Tibial artery (tissue), 4 donors: ENCODE measurements at regions not wholly inside any gene's neighbourhood (a gene's known extent, or its start where the extent isn't known, plus 50 kb on each side); places are given as distances from the start of the nearest gene placed in this dataset.

Experiments
- DNase-seq, 2 donors: peaks; one replicate each; pipeline ENCODE4 v3.0.0-alpha.2; 2019
- H3K27ac ChIP-seq, 2 donors: fragments of 200-600 bp; sonication (generic) in 1 of 2; 1 replicate in 1 of 2; 2 replicates in 1 of 2; pipeline ENCODE4 v1.5.1; 2018 to 2019; ENCODE audit warnings: mild to moderate bottlenecking in 1 of 2
- H3K27me3 ChIP-seq, 2 donors: fragments of 200-600 bp; sonication (generic) in 1 of 2; one replicate each; pipeline versions ENCODE4 v1.5.1 to v1.6.0; 2016 to 2019
- H3K36me3 ChIP-seq, 3 donors: fragments of 200-600 bp; sonication (generic) in 2 of 3; one replicate each; pipeline ENCODE4 v1.5.1; 2016 to 2019; ENCODE audit warnings: mild to moderate bottlenecking in 2 of 3
- H3K4me1 ChIP-seq, 4 donors: fragments of 200-600 bp; sonication (generic) in 2 of 4; 1 replicate in 3 of 4; 2 replicates in 1 of 4; pipeline ENCODE4 v1.5.1; 2016 to 2019
- H3K4me3 ChIP-seq, 2 donors: fragments of 200-600 bp; sonication (generic) in 1 of 2; 1 replicate in 1 of 2; 2 replicates in 1 of 2; pipeline ENCODE4 v1.5.1; 2018 to 2019; ENCODE audit warnings: mild to moderate bottlenecking in 2 of 2
- H3K9me3 ChIP-seq, 3 donors: fragments of 200-600 bp; sonication (generic) in 1 of 3; one replicate each; pipeline ENCODE4 v1.5.1; 2016 to 2019
- intact Hi-C: fragments of 100-400 bp; cut with DNase I; formaldehyde crosslinking; loops from one replicate; pipeline ENCODE4 v1.15.0; 2023; ENCODE audit warnings: low total_unique reads
- TF ChIP-seq, protein P1 (sequence below), 2 experiments: fragments of 200-600 bp in 1 of 2; fragments of 450-650 bp in 1 of 2; IDR thresholded peaks; one replicate each; pipeline ENCODE4 v1.5.1; 2017 to 2019; ENCODE audit warnings: antibody characterized with exemption in 2 of 2, mild to moderate bottlenecking in 1 of 2, moderate library complexity in 1 of 2

DNA sequence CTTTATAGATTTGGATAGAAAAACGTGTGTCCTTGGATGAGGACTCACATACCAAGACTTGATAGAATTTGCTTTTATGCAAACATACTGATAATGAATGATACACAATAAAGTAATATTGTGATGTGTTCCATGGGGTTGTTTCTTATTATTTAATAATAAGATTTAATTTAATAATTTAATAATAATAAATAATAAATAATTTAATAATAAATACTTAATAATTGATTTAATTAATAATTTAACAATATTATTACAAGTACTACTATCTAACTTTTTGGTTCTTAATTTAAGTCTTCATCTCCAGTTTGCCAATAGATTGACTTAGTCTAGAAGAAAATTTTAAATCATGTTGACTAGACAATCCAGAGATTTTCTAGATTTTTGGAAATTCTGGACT lies 909.2 kb upstream of the PCDH20 start:
- intact Hi-C loops: no loop called here
- no peaks in the 10 kb centered on the region for H3K9me3 ChIP-seq
- no peak for DNase-seq

DNA sequence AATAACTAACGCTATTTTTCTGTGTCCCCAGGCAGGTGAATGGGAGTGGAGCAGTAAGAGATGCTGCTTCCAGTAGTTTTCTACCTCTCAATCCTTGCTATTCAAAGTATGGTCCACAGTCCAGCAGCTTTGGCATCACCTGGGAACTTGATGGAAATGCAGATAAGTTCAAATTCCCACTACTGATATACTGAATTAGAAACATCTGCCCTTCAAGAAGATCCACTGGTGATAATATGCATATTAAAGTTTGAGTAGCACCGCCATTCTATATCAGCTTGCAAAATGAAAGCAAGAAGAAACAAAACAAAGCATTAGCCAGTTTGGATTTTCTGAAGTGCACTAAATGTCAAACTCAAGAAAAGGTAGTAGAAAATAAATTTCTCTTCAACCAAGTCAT lies 906.2 kb upstream of the PCDH20 start:
- no peak for DNase-seq
- Histone ChIP-seq H3K27me3 (no peaks in the 10 kb centered on the region), H3K4me3 (no peak overlapping the region), H3K27ac (no peak overlapping the region), H3K36me3 (no peaks in the 10 kb centered on the region), H3K9me3 (no peaks in the 10 kb centered on the region), H3K4me1 (no peaks in the 10 kb centered on the region)
- TF ChIP-seq, protein P1, sequence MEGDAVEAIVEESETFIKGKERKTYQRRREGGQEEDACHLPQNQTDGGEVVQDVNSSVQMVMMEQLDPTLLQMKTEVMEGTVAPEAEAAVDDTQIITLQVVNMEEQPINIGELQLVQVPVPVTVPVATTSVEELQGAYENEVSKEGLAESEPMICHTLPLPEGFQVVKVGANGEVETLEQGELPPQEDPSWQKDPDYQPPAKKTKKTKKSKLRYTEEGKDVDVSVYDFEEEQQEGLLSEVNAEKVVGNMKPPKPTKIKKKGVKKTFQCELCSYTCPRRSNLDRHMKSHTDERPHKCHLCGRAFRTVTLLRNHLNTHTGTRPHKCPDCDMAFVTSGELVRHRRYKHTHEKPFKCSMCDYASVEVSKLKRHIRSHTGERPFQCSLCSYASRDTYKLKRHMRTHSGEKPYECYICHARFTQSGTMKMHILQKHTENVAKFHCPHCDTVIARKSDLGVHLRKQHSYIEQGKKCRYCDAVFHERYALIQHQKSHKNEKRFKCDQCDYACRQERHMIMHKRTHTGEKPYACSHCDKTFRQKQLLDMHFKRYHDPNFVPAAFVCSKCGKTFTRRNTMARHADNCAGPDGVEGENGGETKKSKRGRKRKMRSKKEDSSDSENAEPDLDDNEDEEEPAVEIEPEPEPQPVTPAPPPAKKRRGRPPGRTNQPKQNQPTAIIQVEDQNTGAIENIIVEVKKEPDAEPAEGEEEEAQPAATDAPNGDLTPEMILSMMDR (IDR thresholded peaks at IDR 0.05): no peak
- intact Hi-C loops: no loop called here

More for the DNA sequence above, 909.2 kb upstream of the PCDH20 start:
- no peaks in the 10 kb centered on the region for H3K27me3 ChIP-seq
- no peaks in the 10 kb centered on the region for H3K36me3 ChIP-seq
- no peaks in the 10 kb centered on the region for H3K4me1 ChIP-seq
- no peak overlapping the region for H3K27ac ChIP-seq
- TF ChIP-seq, protein P1 (IDR thresholded peaks at IDR 0.05): no peak
- no peak overlapping the region for H3K4me3 ChIP-seq

GRCh38 chr13:62321139-62321538 lies 905.5 kb upstream of the PCDH20 start:
- no peaks in the 10 kb centered on the region for H3K9me3 ChIP-seq
- TF ChIP-seq, protein P1 (IDR thresholded peaks at IDR 0.05): no peak
- H3K36me3 ChIP-seq: no peaks in the 10 kb centered on the region
- no peaks in the 10 kb centered on the region for H3K27me3 ChIP-seq
- H3K4me3 ChIP-seq: no peak overlapping the region
- no peak overlapping the region for H3K27ac ChIP-seq
- no peaks in the 10 kb centered on the region for H3K4me1 ChIP-seq
- intact Hi-C loops: no loop called here
- DNase-seq: no peak

DNA sequence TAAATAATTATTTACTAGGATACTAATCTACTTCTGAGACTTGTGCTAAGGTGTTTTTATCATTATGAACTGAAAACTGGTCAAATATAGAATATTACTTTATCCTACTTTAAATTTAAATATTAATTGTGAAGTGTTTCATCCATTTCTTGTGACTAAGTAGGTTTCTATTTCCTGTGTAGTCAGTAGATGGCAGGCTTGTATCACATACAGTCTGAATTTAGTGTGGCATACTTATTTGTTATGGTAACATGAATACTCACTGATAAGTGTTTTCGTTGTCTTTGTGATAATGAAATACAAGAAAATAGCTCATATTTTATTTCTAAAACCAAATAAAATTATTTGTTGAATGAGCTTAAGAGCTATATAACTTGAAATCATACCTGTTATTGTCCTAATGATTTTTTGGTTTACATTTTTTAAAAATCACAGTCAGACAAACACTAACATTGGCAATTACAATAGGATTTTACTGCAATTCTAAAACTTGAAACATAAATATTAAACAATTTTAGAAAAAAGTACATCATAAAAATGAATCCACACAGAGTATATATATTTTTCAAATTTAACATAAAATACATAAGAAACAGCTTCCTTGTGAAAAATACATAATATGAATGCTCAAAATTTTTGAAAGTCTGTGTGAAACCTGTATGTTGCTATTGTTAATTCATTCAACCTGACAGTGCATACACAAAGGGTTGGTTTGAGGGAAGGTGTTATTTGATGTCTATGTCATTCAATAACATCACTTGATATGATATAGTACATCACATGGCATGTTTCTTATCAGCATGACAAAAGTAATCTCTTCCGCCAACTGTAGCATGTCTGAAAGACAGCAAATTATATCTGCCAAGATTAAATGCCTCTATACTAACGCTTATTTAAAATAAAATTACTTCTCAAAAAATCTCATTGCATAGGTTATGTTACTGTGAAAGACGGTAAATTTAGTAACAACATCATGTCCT lies 904.8 kb upstream of the PCDH20 start:
- Histone ChIP-seq H3K27ac (no peak overlapping the region), H3K36me3 (no peaks in the 10 kb centered on the region), H3K27me3 (no peaks in the 10 kb centered on the region), H3K4me1 (no peaks in the 10 kb centered on the region), H3K9me3 (no peaks in the 10 kb centered on the region), H3K4me3 (no peak overlapping the region)
- TF ChIP-seq, protein P1 (IDR thresholded peaks at IDR 0.05): peak; percentile 11 to 21
- intact Hi-C loops: no loop called here
- DNase-seq: no peak

DNA sequence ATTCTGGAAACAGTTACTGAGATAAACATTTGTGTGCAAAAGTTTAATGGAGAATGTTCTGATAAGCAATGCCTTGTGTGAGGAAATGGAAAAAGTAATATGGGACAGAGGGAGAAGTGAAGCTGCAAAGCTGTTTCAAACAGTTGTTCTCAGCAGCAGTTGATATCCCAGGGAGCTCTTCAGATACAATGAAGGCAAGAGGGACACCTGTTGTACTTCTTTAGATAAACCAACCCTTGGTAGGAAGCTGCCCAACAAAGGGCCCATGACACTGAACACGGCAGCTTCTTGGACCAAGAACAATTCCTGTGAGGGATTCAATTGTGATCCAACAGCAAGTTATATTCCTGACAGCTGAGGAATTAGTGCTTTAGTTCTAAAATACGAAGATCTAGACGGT lies 894.3 kb upstream of the PCDH20 start:
- no peak overlapping the region for H3K27ac ChIP-seq
- no peaks in the 10 kb centered on the region for H3K9me3 ChIP-seq
- DNase-seq: no peak
- H3K4me3 ChIP-seq: no peak overlapping the region
- no peaks in the 10 kb centered on the region for H3K4me1 ChIP-seq
- no peaks in the 10 kb centered on the region for H3K36me3 ChIP-seq
- TF ChIP-seq, protein P1 (IDR thresholded peaks at IDR 0.05): no peak
- H3K27me3 ChIP-seq: no peaks in the 10 kb centered on the region
- intact Hi-C loops: no loop called here
